ENCODE measurements at regions not wholly inside any gene's neighbourhood (a gene's known extent, or its start where the extent isn't known, plus 50 kb on each side); places are given as distances from the start of the nearest gene placed in this dataset.

GRCh38 chr7:21028599-21028998 is 241.9 kb upstream of the SP8 start:
- Histone ChIP-seq H3K4me1 (ENCODE audit: insufficient read depth, low read length, poor library complexity, severe bottlenecking) (no peaks in the 10 kb centered on the region), H3K27me3 (ENCODE audit: insufficient read depth, low read length, poor library complexity, severe bottlenecking) (no peaks in the 10 kb centered on the region), H3K4me2 (ENCODE audit: low read depth, low read length, poor library complexity, severe bottlenecking) (no peak overlapping the region), H3K9me3 (ENCODE audit: insufficient read depth, low read depth, low read length) (no peaks in the 10 kb centered on the region), H2AFZ (ENCODE audit: low read length) (no peak overlapping the region; the same call in 1 of the 2 replicates), H3K79me2 (ENCODE audit: insufficient read depth, low read length) (no peaks in the 10 kb centered on the region), H3K9ac (ENCODE audit: low read depth, low read length, poor library complexity, severe bottlenecking) (no peak overlapping the region), H4K20me1 (ENCODE audit: insufficient read depth, low read length, poor library complexity, severe bottlenecking) (no peaks in the 10 kb centered on the region), H3K9me2 (replicated peaks; ENCODE audit: low read depth, low read length) (no peaks in the 10 kb centered on the region), H3F3A (ENCODE audit: low read depth) (no peaks in the 10 kb centered on the region), H3K36me3 (ENCODE audit: insufficient read depth, low read length) (no peaks in the 10 kb centered on the region), H3K4me3 (ENCODE audit: low read length, poor library complexity, severe bottlenecking) (no peak overlapping the region)
- TF ChIP-seq CTCF (conservative IDR thresholded peaks at IDR 0.05; ENCODE audit: low read length) (no peak), EZH2phosphoT487 (IDR thresholded peaks at IDR 0.05; ENCODE audit: borderline replicate concordance) (no peak)

GRCh38 chr7:21029006-21029405 is 242.3 kb upstream of the SP8 start:
- no peak for TF ChIP-seq CTCF (conservative IDR thresholded peaks at IDR 0.05; ENCODE audit: low read length)
- no peak for TF ChIP-seq EZH2phosphoT487 (IDR thresholded peaks at IDR 0.05; ENCODE audit: borderline replicate concordance)
- Histone ChIP-seq H3K36me3 (ENCODE audit: insufficient read depth, low read length) (no peaks in the 10 kb centered on the region), H3K27me3 (ENCODE audit: insufficient read depth, low read length, poor library complexity, severe bottlenecking) (no peaks in the 10 kb centered on the region), H2AFZ (ENCODE audit: low read length) (no peak overlapping the region; the same call in 1 of the 2 replicates), H3F3A (ENCODE audit: low read depth) (no peaks in the 10 kb centered on the region), H3K4me2 (ENCODE audit: low read depth, low read length, poor library complexity, severe bottlenecking) (no peak overlapping the region), H3K4me3 (ENCODE audit: low read length, poor library complexity, severe bottlenecking) (no peak overlapping the region), H4K20me1 (ENCODE audit: insufficient read depth, low read length, poor library complexity, severe bottlenecking) (no peaks in the 10 kb centered on the region), H3K4me1 (ENCODE audit: insufficient read depth, low read length, poor library complexity, severe bottlenecking) (no peaks in the 10 kb centered on the region), H3K79me2 (ENCODE audit: insufficient read depth, low read length) (no peaks in the 10 kb centered on the region), H3K9ac (ENCODE audit: low read depth, low read length, poor library complexity, severe bottlenecking) (no peak overlapping the region), H3K9me2 (replicated peaks; ENCODE audit: low read depth, low read length) (no peaks in the 10 kb centered on the region), H3K9me3 (ENCODE audit: insufficient read depth, low read depth, low read length) (no peaks in the 10 kb centered on the region)

GRCh38 chr7:21030237-21030871 is 243.7 kb upstream of the SP8 start:
- TF ChIP-seq CTCF (conservative IDR thresholded peaks at IDR 0.05; ENCODE audit: low read length) (no peak), EZH2phosphoT487 (IDR thresholded peaks at IDR 0.05; ENCODE audit: borderline replicate concordance) (no peak)
- no peaks in the 10 kb centered on the region for H3F3A ChIP-seq (ENCODE audit: low read depth)
- H3K27me3 ChIP-seq (ENCODE audit: insufficient read depth, low read length, poor library complexity, severe bottlenecking), result no peaks in the 10 kb centered on the region
- H4K20me1 ChIP-seq (ENCODE audit: insufficient read depth, low read length, poor library complexity, severe bottlenecking), result no peaks in the 10 kb centered on the region
- no peaks in the 10 kb centered on the region for H3K79me2 ChIP-seq (ENCODE audit: insufficient read depth, low read length)
- H2AFZ ChIP-seq (ENCODE audit: low read length), result no peak overlapping the region
- no peaks in the 10 kb centered on the region for H3K36me3 ChIP-seq (ENCODE audit: insufficient read depth, low read length)
- H3K9ac ChIP-seq (ENCODE audit: low read depth, low read length, poor library complexity, severe bottlenecking), result no peak overlapping the region
- H3K4me2 ChIP-seq (ENCODE audit: low read depth, low read length, poor library complexity, severe bottlenecking), result no peak overlapping the region
- no peaks in the 10 kb centered on the region for H3K9me3 ChIP-seq (ENCODE audit: insufficient read depth, low read depth, low read length)
- H3K4me1 ChIP-seq (ENCODE audit: insufficient read depth, low read length, poor library complexity, severe bottlenecking), result no peaks in the 10 kb centered on the region
- no peak overlapping the region for H3K4me3 ChIP-seq (ENCODE audit: low read length, poor library complexity, severe bottlenecking)
- no peaks in the 10 kb centered on the region for H3K9me2 ChIP-seq (replicated peaks; ENCODE audit: low read depth, low read length)
